RWPE1 (cell line): ENCODE measurements at regions not wholly inside any gene's neighbourhood (a gene's known extent, or its start where the extent isn't known, plus 50 kb on each side); places are given as distances from the start of the nearest gene placed in this dataset.
"Not testable (repeated sequence)": the region's sequence is repeated elsewhere in the genome, so short reads cannot be mapped to it uniquely, and the experiment has no call there.

Experiments
- CTCF ChIA-PET: fragments of 350-600 bp; sonication (Branson Sonifier 250); formaldehyde crosslinking; extraction: SDS; loops from one replicate; lab custom pipeline; 2021; lab: Yijun Ruan, JAX
- POLR2A ChIA-PET: fragments of 400-600 bp; formaldehyde crosslinking; extraction: SDS; loops from one replicate; lab custom pipeline; 2020; ENCODE audit warnings: antibody characterized with exemption; ENCODE audit not compliant: low non-redundant PET; lab: Yijun Ruan, JAX
- DNase-seq: peaks from one replicate; pipeline ENCODE4 v3.0.0; 2012; ENCODE audit warnings: low spot score
- H3K27ac ChIP-seq: fragments of 450-650 bp; 2 replicates; pipeline ENCODE4 v1.5.1; 2017
- CTCF ChIP-seq: fragments of 450-650 bp; conservative IDR thresholded peaks from 2 replicates; pipeline ENCODE4 v1.5.1; 2017; ENCODE audit warnings: low read depth, mild to moderate bottlenecking

DNA sequence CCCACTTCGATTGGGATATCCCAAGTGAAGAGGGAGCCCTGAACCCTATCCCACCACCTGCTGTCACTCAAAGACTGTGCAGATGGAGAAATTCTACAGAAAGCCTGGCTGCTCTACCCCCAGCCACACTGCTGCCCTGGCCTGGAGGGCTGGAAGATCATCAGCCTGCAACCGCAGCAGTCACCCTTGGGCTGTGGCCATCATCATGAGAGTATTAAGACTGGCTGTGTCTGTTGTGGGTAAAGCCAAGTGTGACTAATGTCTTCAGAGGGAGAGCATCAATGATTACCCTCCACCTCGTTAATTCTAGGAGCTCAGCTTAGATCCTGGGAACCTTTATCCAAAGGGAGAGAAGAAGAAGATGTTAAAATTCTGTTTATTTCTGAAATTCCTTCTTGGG lies 221.5 kb downstream of the TFCP2L1 start:
- POLR2A ChIA-PET, result no interaction called here
- no peak for TF ChIP-seq CTCF
- no peak overlapping the region for H3K27ac ChIP-seq
- DNase-seq, result no peak
- CTCF ChIA-PET, result interaction anchor here (0.6 kb wide), 3 partner anchors 14 to 880 kb away, joined by 3 read pairs; no protein-coding TSS in a partner anchor

DNA sequence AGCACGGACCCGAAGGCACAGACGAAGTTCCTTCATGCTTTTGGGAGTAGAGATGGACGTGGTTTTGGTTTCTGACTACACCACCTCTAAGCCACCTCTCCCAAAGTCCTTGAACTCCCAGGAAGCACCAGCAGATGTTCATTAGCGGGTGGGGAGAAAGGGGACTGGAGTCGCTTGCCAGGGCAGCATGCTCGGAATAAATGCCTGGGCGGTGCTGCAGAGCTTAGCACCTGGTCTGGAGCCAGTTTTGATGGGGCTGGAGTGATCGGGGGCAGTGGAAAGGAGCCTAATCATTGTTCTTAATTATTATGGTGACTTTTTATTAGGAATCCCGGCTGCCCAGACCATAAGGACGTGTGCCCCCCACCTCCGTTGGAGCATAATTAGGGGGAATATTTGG lies 220.8 kb downstream of the TFCP2L1 start:
- DNase-seq, result no peak
- no peak for TF ChIP-seq CTCF
- CTCF ChIA-PET, result interaction anchor here (0.6 kb wide), 2 partner anchors 15 to 357 kb away, joined by 3 read pairs; no protein-coding TSS in a partner anchor
- no peak overlapping the region for H3K27ac ChIP-seq
- POLR2A ChIA-PET, result no interaction called here

DNA sequence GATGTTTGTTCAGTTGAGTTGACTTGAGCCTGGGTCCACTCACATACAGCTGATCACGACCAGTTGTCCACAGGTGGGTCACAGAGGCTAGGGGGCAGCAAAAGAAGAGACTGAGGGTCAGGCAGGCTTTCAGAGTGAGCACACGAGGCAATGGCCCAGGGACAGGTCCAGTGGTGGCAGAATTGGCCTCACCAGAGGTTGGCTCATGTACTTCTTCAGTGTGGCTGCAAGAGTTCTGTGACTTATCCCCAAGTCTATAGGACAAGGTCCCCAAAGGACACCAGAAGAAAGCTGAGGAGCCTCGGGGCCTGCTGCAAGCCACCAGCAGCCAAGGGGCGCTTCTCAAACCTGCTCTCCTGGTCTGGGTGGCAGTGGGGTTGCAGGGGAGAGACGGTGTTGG lies 219.8 kb downstream of the TFCP2L1 start:
- H3K27ac ChIP-seq, result no peak overlapping the region
- no peak for TF ChIP-seq CTCF
- POLR2A ChIA-PET, result no interaction called here
- CTCF ChIA-PET, result no interaction called here
- DNase-seq, result no peak

DNA sequence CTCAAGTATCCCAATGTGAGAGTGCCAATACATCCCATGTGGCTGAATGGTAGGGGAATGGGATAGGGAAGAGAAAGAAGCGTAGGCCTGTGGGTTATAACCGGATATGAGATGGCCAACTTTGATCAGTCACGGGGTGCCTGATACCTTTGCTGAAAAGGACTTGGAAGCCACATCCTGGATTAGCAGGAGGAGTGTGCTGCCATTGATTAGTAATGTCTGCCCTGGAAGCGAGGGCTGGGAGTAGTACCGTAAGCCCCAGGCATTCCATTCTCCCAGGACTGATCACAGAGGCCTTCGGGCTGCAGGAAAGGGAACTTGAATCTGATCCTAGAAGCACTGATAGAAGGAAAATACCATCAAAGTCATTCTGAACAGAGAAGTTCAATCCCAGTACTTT lies 218.5 kb downstream of the TFCP2L1 start:
- DNase-seq, result no peak
- no peak overlapping the region for H3K27ac ChIP-seq
- no peak for TF ChIP-seq CTCF
- ChIA-PET POLR2A (no interaction called here), CTCF (interaction anchor here (1.4 kb wide), 1 partner anchor 370 kb away, joined by 6 read pairs; no protein-coding TSS in a partner anchor)

DNA sequence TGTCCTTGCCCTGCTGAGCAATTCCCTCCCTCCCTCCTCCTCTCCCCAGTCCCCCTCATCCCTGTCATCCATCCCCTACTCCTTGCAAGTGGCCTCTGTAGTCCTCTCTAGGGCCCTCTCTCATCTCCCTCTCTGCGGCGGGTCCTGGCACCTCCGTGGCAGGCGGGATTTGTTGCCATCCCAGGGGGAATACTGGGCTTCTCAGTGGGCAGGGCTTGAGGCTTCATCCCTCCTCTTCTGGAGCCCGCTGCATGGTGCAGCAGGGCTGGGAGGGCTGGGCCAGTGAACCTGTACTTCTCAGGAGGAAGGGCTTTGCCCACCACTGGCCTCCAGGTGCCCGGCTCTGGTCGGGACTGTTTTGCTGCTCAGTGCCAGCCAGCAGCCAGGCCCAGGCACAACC lies 216.2 kb downstream of the TFCP2L1 start:
- no peak overlapping the region for H3K27ac ChIP-seq
- CTCF ChIA-PET, result no interaction called here
- DNase-seq, result no peak
- TF ChIP-seq CTCF, result no peak
- POLR2A ChIA-PET, result no interaction called here

DNA sequence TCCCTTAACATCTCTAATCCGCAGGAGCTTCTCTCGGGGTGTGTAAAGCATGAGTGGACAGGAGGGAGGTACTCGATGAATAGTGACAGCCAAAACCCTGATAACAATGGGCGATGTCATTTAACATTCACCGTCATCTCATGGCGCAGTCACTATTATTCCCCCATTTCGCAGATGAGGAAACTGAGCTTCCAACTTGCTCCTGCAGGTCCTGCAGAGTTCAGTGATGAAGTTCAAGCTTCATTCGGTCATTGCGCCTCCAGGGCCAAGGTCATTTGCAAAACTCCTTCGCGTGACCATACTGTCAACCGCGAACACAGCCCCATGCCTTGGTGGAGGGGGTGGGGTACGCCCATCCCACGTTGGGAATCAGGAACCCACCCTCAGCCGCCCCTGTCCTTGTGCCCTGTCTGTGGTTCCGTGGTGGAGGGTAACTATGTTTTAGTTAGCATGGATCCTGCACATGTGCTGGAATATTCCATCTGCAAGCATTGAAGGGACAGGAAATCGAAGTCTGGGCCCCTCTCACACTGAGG lies 215.5 kb downstream of the TFCP2L1 start:
- ChIA-PET POLR2A (no interaction called here), CTCF (interaction anchor here (1.5 kb wide), 1 partner anchor 10 kb away, joined by 5 read pairs; no protein-coding TSS in a partner anchor)
- no peak overlapping the region for H3K27ac ChIP-seq
- no peak for TF ChIP-seq CTCF
- DNase-seq, result no peak

DNA sequence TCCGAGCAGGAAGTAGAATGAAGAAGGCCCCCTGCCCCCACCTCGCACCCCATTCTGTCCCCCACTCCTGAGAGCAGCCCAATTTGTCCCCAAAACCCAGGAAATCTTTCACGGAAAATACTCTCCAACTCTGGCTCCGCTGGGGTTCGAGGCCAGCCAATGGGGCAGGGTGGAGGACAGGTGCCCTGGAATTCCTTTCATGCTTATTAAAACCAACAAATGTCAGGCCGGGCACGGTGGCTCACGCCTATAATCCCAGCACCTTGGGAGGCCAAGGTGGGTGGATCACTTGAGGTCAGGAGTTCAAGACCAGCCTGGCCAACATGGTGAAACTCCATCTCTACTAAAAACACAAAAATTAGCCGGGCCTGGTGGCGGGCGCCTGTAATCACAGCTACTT lies 214.9 kb downstream of the TFCP2L1 start:
- DNase-seq, POLR2A ChIA-PET: not testable (repeated sequence)

More for the DNA sequence above, 214.9 kb downstream of the TFCP2L1 start:
- H3K27ac ChIP-seq, result not testable (repeated sequence)
- CTCF ChIA-PET, result interaction anchor here (0.6 to 2.1 kb wide), 14 partner anchors 10 to 398 kb away, joined by 3 to 18 read pairs (median 4); partner anchors contain the start of gene GLI2
